Panc1 (cell line): ENCODE measurements at regions not wholly inside any gene's neighbourhood (a gene's known extent, or its start where the extent isn't known, plus 50 kb on each side); places are given as distances from the start of the nearest gene placed in this dataset.

Source experiments
- ATAC-seq: fragments of 200-7000 bp; cut with Tn5 transposase; 2 replicates; pipeline ENCODE4 v1.9.1; 2020; ENCODE audit warnings: mild to moderate bottlenecking, moderate library complexity
- BruUV-seq: library from RNA; stranded (reverse); fragments of 400-500 nt; replicated peaks from 2 replicates; lab custom pipeline; 2021; lab: Mats Ljungman, UMichigan
- CTCF ChIA-PET: fragments of 300-600 bp; sonication (Branson Sonifier 250); formaldehyde crosslinking; loops from one replicate; lab custom pipeline; 2022; ENCODE audit warnings: antibody characterized with exemption; lab: Charles Lee
- POLR2A ChIA-PET: fragments of 300-600 bp; sonication (Branson Sonifier 250); formaldehyde crosslinking; loops from one replicate; lab custom pipeline; 2022; ENCODE audit warnings: antibody characterized with exemption; lab: Charles Lee
- DNase-seq: peaks from one replicate; pipeline ENCODE4 v3.0.0-alpha.2; 2010; ENCODE audit warnings: low read depth, low spot score
- H3K27ac ChIP-seq: 2 replicates; pipeline ENCODE4 v1.5.1; 2011; ENCODE audit warnings: mild to moderate bottlenecking, low read length, inconsistent platforms
- H3K27me3 ChIP-seq: fragments of 200-500 bp; sonication (Bioruptor generic); 2 replicates; pipeline ENCODE4 v1.6.0; 2014; ENCODE audit warnings: low read length, inconsistent platforms; ENCODE audit not compliant: control insufficient read depth, insufficient read depth
- H3K36me3 ChIP-seq: fragments of 200-500 bp; sonication (Bioruptor generic); 2 replicates; pipeline ENCODE4 v1.5.1; 2014; ENCODE audit warnings: inconsistent platforms, mild to moderate bottlenecking, low read length, moderate library complexity; ENCODE audit not compliant: control insufficient read depth, insufficient read depth
- H3K4me1 ChIP-seq: 2 replicates; pipeline ENCODE4 v1.5.1; 2011; ENCODE audit warnings: inconsistent platforms, mild to moderate bottlenecking, low read length, moderate library complexity; ENCODE audit not compliant: control insufficient read depth, insufficient read depth
- H3K4me3 ChIP-seq, 2 experiments: 2 replicates each; pipeline ENCODE4 v1.5.1; 2011 to 2012; ENCODE audit warnings: low read depth in 2 of 2, low read length in 2 of 2, mild to moderate bottlenecking in 2 of 2, inconsistent platforms in 1 of 2, moderate library complexity in 1 of 2
- H3K9me3 ChIP-seq: fragments of 200-500 bp; sonication (Bioruptor generic); 2 replicates; pipeline ENCODE4 v1.5.1; 2014; ENCODE audit warnings: low read depth, mild to moderate bottlenecking, inconsistent platforms, low read length, moderate library complexity; ENCODE audit not compliant: control insufficient read depth, insufficient read depth
- CTCF ChIP-seq: fragments of 450-650 bp; IDR thresholded peaks from 2 replicates; pipeline ENCODE4 v1.5.1; 2017; ENCODE audit warnings: mild to moderate bottlenecking
- POLR2AphosphoS5 ChIP-seq: IDR thresholded peaks from 2 replicates; pipeline ENCODE4 v1.6.1; 2012; ENCODE audit warnings: mild to moderate bottlenecking, low read depth, low read length, moderate library complexity
- REST ChIP-seq, 2 experiments: IDR thresholded peaks; 2 replicates each; pipeline ENCODE4 v1.6.1; 2011 to 2012; ENCODE audit warnings: low read depth in 2 of 2, control low read depth in 1 of 2, low read length in 1 of 2, mild to moderate bottlenecking in 1 of 2, moderate library complexity in 1 of 2; ENCODE audit not compliant: insufficient read depth in 1 of 2
- SIN3A ChIP-seq: IDR thresholded peaks from 2 replicates; pipeline ENCODE4 v1.6.1; 2012; ENCODE audit warnings: low read depth, mild to moderate bottlenecking, low read length, moderate library complexity, borderline replicate concordance; ENCODE audit not compliant: insufficient read depth
- TCF7L2 ChIP-seq: IDR thresholded peaks from 2 replicates; pipeline ENCODE4 v1.6.1; 2011; ENCODE audit warnings: mild to moderate bottlenecking, low read depth, low read length, inconsistent platforms
- in situ Hi-C: cut with HindIII; loops from 2 replicates; pipeline ENCODE4 v1.10.0; 2016; ENCODE audit warnings: low sequenced_read_pairs, low pct_unique_long_range_greater_than_20kb
- intact Hi-C: fragments of 100-400 bp; cut with micrococcal nuclease; formaldehyde crosslinking; loops from one replicate; pipeline ENCODE4 v1.10.0; 2022; ENCODE audit not compliant: unreplicated experiment

DNA sequence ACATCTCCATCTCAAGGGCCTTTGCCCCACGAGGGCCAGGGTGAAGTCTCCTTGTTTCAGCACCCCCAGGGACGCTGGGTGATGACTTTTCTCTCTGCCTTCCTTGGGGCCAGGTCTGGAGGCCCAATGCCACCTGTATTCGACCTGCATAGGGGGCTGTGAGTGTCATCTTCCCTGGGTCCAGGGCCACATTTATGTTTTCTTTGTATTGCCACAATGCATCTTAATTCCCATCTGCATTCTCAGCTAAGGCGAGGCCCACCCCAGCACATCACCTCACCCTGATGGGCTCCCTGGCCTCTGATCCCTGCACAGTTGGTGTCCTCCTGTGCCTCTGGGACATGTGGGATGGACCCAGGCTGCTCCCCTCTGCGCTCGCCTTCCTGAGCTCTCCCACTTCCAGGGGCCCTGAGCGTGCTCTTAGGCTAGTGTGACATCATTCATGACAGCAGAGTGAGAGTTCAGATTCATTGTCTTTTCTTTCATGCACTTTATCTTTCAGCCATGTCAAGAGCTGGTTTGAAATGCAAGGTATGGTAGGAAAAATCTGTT is 122.0 kb upstream of the COPS8 start:
- Histone ChIP-seq H3K36me3 (no peaks in the 10 kb centered on the region), H3K27ac (no peak overlapping the region), H3K4me3 (no peak overlapping the region), H3K27me3 (no peaks in the 10 kb centered on the region), H3K9me3 (no peaks in the 10 kb centered on the region), H3K4me1 (no peaks in the 10 kb centered on the region)
- no peak for DNase-seq
- BruUV-seq: no TSS peak
- CTCF ChIA-PET: no interaction called here
- in situ Hi-C loops (no loop called here), intact Hi-C loops (no loop called here)
- POLR2A ChIA-PET: no interaction called here
- no peak for ATAC-seq
- TF ChIP-seq REST (IDR thresholded peaks at IDR 0.05; ENCODE audit: insufficient read depth in 1 of 2, low read depth in 2 of 2, low read length in 1 of 2) (no peak), CTCF (no peak), SIN3A (no peak), POLR2AphosphoS5 (no peak), TCF7L2 (no peak)

- DNase-seq (no peak), ATAC-seq (no peak)
- CTCF ChIA-PET: no interaction called here
- POLR2A ChIA-PET: no interaction called here
- Histone ChIP-seq H3K27ac (no peak overlapping the region), H3K4me3 (no peak overlapping the region), H3K36me3 (no peaks in the 10 kb centered on the region), H3K4me1 (no peaks in the 10 kb centered on the region), H3K27me3 (no peaks in the 10 kb centered on the region), H3K9me3 (no peaks in the 10 kb centered on the region)
- TF ChIP-seq SIN3A (no peak), TCF7L2 (no peak), CTCF (no peak), REST (IDR thresholded peaks at IDR 0.05; ENCODE audit: insufficient read depth in 1 of 2, low read depth in 2 of 2, low read length in 1 of 2) (no peak), POLR2AphosphoS5 (no peak)
- in situ Hi-C loops (no loop called here), intact Hi-C loops (no loop called here)
- no TSS peak for BruUV-seq
Observed at GRCh38 chr2:236964291-236964690, 121.4 kb upstream of the COPS8 start.
